ENCODE measurements at regions not wholly inside any gene's neighbourhood (a gene's known extent, or its start where the extent isn't known, plus 50 kb on each side); places are given as distances from the start of the nearest gene placed in this dataset.

DNA sequence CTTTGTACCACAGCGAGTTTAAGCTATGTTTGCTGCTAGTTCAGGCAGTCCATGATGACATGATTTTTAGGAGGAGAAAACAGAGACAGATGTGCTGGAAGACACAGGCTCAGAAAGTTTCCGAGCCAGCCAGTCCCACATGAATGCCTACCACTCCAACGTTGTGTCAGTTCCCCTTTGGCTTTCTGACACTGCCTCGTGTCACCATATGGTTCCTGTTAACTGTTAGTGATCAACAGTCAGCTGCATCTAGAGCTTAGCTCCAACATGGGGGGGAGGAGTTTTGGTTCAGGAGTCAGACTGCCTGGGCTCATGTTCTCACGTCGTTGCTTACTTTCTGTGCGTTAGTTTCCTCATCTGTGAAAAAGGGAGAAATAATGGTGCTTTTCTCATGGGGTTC, 343.7 kb downstream of the MID1IP1 start:
- no peak for DNase-seq (ENCODE audit: low read depth)

DNA sequence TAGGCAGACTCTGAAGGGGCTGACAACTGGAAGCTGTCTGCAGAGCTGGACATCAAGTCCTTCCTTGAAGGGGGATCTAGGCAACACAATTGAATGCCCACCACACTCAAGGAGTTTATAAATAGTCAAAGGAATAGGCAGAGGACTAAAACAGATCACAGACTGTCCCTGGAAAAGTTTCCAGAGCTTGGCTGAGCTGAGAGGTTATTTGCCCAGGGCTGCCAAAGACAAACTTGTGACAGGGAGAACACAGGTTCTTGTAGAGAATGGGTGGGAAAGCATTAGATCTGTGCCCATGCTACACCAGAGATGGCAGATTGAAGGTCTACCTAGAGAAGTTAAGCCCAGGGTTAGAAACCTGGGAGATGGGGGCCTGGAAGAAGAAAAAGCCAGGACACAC, 344.6 kb downstream of the MID1IP1 start:
- no peak for DNase-seq (ENCODE audit: low read depth)

DNA sequence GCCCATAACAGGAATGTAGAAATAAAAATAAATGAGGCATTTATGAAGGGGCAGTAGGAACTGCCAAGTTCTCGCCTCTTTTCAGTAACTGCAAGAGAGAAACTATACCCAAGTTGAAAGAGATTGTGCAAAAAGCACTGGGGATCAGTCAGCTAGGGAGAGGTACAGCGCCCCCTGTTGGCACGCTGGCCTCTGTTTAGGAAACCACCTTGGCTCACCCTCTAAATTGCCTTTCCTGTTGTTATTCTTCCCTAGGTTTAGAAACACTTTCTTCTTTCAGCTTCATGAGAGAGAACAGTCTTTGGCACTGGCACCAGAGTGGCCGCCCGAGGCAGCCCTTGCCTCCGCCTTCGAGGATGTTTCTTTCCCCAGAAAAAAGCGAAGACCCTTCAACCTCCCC, 348.5 kb downstream of the MID1IP1 start:
- peak; percentile 22 for DNase-seq (ENCODE audit: low read depth)

DNA sequence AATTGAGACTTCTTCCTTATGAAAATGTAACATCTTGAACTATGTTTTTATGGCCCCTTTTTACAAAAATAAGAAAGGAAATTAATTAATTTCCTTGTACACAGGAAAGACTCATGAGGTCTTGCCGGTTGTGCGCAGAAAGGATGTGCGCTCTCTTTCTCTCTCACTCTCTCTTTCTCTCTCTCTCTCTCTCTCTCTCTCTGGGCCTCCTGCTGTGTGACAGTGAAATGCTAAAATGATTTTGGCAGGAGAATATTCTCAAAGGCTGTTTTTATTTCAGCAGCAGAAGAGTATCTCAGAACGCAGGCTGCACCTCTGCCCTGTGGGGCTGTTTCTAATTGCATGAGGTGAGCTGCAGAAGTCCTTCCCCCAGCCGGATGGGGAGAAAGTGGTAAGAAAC, 349.0 kb downstream of the MID1IP1 start:
- no peak for DNase-seq (ENCODE audit: low read depth)

DNA sequence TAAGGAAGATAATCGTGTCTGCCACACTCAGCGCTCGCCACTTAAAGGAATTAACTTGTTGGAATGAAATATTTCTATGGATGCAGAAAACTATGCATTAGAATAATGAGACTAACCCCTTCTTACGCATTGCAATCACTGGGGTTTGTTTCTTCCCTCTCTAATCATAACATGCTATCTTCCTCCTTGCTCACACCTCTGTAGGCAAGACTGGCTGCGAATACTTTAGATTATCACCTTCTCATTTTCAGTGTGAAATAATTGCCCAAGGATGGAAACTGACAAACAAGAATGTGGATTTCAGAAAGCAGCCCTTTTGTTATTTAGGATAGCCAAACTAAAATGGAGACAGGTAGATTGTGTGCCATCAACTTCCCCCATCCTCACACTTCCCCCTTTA, 349.4 kb downstream of the MID1IP1 start:
- no peak for DNase-seq (ENCODE audit: low read depth)

DNA sequence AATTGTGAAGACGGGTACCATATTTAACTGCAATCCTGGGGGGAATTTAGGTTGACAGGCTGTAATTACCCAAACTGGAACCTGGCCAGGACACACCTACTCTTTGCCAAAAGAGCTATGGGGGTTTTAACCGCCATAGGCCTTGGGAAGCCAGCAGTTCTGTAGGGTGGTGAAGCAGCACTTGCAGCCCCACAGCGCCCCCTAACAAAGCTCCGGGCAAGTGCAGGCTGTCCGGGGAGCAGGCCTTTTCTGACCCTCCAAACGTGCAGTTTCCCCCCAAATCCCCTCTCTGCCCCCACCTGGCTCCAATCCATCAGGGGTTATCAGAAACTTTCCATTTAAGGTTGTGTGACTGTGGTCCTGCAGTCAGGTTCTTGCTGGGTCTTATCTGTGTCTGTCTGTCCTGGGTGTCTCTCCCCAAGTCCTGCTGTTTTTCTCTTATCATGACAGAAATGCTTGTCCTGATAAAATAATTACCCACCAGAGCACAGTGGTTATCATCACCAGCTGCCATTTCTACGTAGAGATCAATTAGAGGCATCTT, 350.9 kb downstream of the MID1IP1 start:
- no peak for DNase-seq (ENCODE audit: low read depth)

DNA sequence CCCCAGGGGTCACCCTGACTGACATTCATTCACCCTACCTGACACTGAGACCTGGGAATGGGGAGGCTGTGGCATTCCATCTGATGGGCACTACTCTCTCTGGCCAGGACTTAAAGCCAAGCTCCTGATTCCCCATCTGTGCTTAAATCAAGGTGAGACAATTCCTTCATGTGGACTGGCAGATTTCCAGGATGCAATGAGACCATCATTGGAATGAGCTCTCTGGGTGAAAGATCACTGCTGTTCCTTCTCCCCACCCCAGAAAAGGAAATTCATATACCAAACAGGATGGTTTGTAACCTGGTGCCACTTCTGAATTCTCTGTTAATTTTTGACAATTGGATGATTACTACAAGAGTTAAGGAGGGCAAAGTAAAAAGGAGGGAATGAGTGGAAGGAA, 354.8 kb downstream of the MID1IP1 start:
- no peak for DNase-seq (ENCODE audit: low read depth)

DNA sequence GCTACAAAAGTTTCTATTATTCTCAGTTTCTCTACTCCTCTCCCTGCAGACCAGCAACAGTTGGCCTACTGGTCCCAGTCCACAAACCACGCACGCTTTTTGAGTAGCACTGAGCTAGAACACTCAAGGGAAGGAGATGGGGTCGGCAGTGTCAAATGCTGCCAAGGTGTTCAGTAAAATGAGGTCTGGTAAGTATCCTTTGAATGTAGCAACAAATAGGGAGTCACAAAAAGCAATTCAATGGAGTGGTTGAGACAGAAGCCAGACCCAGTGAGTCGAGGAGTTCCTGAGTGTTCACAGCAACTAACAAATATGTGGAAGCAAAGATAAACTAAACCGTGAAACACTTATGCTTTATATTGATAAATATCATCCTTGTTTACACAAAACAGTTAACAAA, 355.7 kb downstream of the MID1IP1 start:
- no peak for DNase-seq (ENCODE audit: low read depth)

DNA sequence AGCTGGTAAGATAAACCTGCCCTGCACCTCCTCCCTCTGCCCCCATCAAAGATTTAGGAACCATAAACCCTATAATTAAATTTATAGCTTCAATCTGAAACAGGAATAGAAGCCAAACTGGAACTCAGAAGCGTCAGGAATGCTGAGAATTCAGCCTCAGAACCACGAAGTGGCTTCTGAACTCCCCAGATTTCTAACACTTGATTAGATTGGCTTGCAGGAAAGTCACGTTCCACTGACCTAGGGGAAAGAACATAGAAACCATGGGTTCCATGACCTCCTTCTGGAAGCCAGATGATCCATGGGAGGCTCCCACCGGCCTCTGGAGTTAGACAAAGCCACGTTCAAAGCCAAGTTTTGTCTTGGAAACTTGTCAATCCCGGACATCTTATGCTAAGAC, 356.5 kb downstream of the MID1IP1 start:
- DNase-seq (ENCODE audit: low read depth): no peak

DNA sequence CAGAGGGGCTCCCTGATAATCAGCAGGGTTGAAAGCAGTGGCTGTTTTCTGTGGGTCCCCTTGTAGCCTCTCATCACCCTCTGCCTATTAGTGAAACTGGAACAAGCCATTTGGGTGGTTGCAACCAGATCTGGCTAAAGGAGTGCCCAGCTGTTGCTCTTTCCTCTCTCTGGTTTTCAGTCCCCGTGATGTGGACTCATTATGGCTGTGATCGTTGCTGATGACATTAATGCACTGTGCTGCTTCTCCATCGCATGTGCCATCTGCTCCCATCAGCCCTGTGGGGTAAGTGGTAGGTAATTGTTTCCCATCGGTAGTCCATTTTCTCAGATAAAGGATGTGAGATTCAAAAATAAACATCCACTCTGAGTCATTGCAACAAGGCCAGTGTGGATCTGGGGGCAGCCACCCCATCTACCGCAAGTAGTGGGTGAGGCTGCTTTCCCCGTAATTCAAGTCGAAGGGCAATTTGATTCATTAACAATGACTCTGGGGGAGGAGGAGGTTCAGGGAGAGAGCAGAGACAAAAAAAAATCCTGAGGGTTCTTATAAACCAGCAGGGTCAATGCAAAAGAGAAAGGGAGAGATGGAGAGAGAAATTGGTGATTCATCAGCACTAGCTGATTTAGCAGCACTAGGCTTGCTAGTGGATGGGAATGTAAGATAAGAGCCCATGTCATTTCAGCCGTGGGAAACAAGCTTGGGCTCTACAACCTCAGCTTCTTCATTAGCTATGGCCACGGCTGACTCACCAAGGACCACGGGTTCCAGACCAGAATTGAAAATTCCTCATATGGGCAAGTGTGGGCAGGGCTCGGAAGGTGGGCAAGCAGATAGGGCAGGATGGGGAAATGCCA, 357.8 kb downstream of the MID1IP1 start:
- no peak for DNase-seq (ENCODE audit: low read depth)

DNA sequence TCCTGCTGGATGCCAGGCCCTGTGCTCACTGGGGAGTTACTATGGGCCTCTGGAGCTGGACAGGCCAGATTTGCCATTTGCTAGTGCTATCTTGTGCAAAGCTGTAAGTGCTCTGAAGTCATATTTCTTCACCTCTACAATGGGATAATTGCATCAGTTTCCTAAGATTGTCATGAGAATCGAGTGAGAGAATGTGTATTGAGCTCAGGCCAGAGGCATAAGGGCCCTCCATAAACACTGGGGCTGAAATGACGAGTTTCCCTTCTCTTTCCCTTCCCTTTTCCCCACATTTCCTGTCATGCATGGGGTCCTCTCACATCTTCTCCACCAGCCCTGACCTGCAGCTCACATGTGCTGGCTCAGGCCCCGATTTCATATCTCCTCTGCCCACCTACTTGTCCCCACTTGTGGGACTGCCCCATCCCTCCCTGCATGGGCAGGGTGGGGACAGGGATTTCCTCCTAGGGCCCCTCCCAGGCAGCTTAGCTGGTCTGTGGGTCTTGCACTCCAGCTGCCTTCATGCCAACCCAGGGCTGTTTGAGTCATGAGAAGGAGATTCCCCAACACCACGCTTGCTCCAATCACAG, 358.8 kb downstream of the MID1IP1 start:
- DNase-seq (ENCODE audit: low read depth): no peak

DNA sequence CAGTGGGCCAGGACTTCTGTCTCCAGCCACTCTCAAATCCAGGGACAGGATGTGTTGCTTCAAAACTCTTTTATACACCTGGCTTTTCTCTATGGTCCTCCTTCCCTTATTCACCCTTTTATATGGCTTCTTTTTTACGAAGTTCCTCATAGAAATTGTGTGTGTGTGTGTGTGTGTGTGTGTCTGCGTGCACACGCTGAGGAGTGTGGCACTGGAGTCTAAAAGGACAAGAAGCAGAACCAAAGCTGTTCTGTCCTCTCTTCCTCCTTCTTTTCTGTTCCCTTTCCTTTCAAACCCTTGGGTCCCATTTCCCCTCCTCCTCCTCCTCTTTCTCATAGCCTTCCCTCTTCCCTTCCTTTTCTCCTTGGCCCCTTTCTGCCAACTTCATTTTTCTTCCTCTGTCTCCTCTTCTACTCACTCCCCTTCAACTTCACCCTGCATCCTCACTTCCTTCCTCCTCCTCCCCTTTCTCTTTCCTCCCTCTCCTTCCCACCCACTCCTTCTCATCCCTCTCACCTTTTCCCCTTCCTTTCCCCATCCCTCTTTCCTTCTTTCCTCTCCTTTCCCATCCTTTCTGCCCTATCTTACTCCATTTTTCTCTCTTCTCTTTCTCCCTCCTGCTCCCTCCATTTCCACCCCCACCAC, 360.5 kb downstream of the MID1IP1 start:
- no peak for DNase-seq (ENCODE audit: low read depth)

DNA sequence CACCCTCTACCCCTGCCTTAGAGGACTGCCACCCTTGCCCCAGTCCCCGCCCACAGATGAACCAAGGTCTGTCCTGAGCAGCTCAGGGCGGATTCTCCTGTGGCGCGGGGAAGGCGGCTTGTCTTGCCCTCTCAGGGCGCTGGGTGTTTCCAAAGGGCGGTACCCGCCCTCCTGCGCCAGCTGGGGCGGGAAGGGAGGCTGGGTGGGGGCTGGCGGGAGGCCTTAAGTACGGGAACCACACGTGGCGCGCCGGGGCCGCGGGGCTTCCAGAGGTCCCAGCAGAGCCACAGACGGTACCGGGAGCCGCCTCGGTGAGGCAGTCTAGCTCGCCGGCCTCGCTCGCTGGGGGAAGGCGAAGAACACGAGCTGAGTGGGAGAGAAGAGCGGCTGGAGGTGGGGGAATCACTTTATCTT, 361.1 kb downstream of the MID1IP1 start:
- no peak for DNase-seq (ENCODE audit: low read depth)

DNA sequence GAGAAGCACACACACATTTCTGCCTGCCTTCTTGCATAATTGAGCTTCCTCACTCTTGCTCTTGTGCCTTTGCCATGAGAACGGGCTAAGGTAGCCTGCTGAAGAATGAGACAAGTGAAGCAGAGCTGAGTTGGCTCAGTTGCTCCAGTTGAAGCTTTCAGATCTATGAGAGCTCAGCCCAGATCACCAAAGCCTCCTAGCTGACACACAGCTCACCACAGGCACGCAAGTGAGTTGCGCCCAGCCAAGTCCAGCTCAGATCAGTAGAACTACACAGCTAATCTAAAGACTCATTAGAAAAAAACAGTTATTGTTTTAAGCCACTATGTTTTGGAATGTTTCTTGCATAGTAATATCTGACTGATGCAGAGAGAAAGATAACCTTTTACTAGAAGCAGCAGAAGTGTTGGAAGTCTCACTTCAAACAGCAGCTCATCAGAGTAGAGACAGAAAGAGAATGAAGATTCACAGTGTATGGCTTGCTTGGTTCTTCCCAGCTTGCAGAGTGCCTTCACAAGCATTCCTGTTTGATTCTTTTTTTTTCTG, 362.4 kb downstream of the MID1IP1 start:
- DNase-seq (ENCODE audit: low read depth): no peak

DNA sequence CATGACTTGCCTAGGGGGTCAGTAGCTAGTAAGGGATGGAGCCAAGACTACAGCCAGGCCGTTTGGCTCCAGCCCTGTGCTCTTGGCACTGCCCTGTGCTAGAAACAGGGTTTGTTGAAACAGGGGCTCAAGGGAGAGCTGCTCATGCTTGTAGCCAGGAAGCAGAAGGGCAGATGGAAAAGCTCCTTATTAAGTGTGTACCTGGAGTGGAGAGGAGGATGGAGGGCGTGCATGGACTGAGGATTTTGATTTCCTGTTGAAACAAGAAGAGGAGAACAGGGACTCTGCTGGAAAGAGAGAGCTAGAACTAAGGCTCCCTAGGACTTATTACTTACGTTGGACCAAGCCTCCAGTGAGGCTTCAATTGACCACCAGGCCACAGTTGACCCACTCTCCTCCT, 363.0 kb downstream of the MID1IP1 start:
- DNase-seq (ENCODE audit: low read depth): no peak

DNA sequence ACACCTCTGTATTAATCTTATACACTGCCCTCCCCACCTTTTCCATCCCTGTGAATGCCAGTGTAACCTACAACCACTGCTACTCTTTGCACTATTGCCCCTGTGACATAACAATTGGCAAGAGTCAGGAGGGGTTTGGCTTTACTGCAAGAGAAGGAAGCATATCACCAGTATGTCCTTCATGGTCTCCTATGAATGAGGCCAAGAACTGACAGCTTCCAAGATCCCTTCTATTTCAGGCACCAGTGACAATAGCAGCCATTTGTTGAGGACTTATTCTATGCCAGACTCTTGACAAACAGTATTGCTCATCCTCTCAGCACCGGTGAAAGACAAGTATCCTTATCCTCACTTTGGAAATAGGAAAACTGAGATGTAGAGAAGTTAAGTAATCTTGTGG, 363.9 kb downstream of the MID1IP1 start:
- no peak for DNase-seq (ENCODE audit: low read depth)

DNA sequence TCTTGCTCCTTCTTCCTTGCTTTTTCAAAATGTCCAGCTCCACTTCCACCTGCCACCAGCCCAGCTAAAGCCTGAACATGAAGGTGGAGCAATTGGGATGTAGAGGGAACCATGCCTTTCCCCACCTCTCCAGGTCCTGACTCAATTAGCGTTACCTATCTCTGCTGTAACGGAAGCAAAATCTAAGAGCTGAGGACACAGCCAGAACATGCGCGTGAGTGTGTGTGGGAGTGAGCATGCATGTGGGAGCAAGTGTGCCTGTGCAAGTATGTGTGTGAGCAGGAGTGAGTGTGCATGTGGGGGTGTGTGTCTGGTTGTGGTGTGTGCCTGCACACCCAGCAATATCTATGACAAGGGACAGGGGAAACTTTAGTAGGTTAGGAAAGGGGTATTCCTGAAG, 364.5 kb downstream of the MID1IP1 start:
- DNase-seq (ENCODE audit: low read depth): no peak

DNA sequence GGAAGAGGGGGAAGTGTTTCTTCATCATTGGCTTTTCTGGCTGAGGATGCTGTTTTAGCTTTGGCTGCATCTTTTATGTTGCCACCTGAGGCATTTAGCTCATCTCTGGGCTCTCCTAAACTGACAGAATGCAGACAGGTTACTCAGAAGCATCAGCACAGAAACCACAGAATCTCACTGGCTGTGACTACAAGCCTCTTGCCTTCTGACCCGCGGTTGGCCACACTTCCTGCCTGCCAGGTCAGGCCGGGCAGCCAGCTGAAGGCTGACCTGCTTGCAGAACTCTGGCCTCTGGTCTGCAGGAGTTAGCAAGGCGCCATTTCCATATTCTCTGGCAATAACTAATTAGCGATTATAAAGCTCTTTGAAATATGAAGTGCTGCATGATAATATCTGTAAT, 366.5 kb downstream of the MID1IP1 start:
- DNase-seq (ENCODE audit: low read depth): no peak

DNA sequence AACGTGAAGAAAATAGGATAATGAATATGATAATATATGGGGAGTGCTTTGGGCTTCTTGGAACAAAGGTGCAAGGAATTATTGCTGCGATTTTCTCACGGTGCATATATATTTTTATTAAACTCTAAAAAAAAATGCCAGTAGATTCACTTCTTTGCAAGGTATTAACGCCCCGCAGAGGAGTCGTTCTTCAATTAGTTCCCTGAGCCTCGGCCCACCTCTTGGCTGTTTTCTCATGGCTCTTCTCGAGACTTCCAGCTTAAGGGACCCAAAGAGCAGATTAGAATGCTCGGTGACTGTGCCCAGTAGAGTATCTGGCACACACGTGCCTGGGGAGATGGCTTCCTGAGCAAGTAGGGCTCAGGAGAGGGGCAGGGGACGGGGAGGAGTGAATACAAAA, 367.4 kb downstream of the MID1IP1 start:
- no peak for DNase-seq (ENCODE audit: low read depth)

DNA sequence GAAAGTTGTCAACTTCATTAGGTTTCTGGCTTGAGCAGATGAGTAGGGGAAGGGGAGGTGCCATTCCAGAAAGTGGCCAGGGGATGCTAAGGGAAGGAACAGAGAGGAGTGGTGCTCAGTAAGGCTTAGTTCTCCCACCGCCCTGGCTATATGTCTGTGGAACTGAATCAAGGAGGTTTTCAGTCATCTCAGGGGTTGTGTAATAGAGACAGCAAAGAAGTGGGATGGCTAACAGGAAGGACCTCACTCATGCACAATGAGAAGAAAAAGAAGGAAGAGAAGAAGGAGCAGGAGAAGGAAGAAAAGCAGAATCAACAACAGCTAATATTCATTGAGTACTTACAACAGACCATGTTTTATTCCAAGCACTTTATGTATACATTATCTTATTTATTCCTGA, 368.7 kb downstream of the MID1IP1 start:
- DNase-seq (ENCODE audit: low read depth): no peak

DNA sequence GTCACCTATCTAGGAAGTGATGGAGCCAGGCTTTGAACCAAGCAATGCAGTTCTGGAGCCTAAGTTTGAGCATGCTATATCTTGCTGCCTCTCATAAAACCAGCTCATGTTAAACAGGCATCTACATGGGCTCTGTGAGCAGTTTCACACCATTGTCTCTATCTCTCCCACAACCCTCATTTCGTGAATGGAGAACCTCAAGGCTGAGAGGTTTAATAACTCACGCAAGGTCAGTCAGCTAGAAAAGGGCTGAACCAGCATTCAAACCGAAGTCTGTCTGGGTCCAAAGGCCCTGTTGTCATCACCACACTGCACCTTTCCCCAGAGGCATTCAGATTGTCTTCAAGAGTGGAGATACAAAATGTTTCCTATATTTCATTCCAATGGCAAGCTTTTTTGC, 369.2 kb downstream of the MID1IP1 start:
- no peak for DNase-seq (ENCODE audit: low read depth)

DNA sequence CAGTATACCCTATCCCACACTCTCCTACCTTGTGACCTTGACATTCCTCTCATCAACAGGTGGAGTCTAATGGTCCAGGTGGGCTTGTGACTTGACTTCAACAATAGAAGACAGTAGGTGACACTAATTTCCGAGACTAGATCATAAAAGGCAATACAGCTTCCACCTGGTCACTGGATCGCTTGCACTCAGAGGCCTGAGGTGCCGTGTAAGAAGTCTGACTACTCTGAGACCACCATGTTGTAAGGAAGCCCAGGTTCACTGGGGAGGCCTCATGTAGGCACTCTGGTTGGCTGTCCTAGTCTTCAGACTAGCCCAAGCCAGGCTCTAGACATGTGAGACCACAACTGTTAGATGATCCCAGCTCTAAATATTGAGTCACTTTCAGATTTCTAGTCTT, 370.4 kb downstream of the MID1IP1 start:
- no peak for DNase-seq (ENCODE audit: low read depth)

DNA sequence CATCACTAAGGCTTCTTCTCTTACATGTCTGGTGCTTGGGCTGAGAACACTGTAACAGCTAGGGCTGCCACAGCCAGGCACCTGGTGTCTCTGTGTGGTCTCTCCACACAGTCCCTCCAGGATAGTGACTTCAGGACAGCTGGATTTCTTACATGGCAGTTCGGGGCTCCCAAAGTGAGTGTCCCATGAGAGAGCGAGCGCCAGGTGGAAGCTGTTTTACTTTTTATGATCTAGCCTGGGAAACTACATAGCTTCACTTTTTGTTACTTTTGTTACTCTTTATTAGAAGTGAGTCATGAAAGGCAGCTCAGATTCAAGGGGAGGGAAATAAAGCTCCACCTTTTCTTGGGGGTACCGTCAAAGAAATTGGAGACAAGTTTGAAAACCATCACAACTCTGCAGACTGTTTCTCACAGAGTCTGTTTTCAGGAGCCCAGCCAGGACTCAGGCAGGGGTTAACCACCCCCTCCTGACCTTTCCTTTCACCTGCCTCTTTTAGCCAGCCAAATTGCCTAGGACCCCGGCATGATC, 373.0 kb downstream of the MID1IP1 start:
- DNase-seq (ENCODE audit: low read depth): no peak
